HG03575 (cell line): ENCODE measurements at regions not wholly inside any gene's neighbourhood (a gene's known extent, or its start where the extent isn't known, plus 50 kb on each side); places are given as distances from the start of the nearest gene placed in this dataset.
"Not testable (repeated sequence)": the region's sequence is repeated elsewhere in the genome, so short reads cannot be mapped to it uniquely, and the experiment has no call there.

Experiments used
- ATAC-seq: cut with Tn5 transposase; IDR thresholded peaks from one replicate; pipeline ENCODE4 v1.9.1; 2021; ENCODE audit not compliant: unreplicated experiment, insufficient number of reproducible peaks, low FRiP score; ENCODE audit errors: extremely low read depth

DNA sequence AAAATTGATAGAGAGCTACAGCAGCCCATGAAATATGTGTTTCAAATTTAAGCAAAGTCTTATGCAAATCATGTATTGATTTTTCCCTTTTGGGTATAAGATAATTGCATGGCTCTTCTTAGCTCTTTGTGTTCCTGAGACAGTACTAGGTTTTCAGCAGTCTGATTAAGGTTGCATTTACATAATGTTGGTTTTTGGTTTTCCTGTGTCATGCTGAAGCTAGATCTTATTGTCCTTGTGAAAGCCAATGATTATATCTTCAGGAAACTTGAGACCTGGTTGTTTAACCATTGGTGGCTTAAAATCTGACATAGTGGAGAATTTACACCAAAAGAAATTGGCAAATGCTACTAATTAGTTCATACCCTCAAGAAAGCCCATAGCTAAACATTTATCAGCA, 392.6 kb downstream of the ZPLD1 start:
- ATAC-seq: no peak

DNA sequence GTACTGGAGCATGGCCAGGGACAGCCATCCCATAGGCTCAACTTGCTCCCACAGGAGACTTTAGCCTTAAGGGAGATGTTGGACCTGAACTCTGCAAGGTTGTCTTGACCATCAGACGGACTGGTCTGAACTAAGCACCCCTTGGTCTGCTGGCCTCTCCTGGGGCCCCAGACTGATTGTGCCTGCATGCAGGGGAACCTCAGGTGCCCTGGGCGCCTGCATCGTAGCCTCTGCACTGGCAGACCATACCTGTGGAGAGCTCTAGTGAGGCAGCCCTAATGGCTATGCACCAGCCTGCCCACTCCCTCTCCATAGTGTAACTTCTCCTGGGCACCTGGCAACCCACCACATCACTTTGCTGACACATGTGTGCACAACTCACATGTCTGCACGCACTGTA, 395.6 kb downstream of the ZPLD1 start:
- no peak for ATAC-seq

DNA sequence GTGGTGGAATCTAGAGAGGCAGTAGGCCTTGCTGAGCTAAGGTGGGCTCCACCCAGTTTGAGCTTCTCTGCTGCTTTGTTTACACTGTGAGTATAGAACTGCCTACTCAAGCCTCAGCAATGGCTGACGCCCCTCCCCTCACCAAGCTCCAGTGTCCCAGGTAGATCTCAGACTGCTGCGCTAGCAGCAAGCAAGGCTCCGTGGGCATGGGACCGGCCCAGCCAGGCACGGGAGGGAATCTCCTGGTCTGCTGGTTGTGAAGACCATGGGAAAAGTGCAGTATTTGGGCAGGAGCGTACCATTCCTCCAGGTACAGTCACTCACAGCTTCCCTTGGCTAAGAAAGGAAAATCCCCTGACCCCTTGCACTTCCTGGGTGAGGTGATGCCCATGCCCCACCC, 407.1 kb downstream of the ZPLD1 start:
- ATAC-seq: no peak

DNA sequence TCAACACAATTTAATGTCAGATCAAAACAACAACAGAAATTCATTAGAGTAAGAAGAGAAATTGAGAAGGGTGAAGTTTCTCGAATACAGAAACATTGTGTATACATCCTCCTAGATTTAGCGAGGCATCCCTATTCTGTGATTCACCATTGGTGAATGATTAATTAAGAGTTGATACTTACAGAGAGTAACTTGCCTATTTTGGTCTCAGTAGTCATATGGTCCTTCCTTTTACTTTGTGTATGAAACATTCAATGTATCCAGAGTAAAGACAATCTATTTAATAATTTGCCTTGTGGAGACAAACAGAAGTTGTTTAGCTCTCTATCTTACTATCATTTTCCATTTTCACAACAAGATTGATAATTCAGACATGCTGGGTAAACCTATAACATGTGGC, 432.0 kb downstream of the ZPLD1 start:
- ATAC-seq: no peak

DNA sequence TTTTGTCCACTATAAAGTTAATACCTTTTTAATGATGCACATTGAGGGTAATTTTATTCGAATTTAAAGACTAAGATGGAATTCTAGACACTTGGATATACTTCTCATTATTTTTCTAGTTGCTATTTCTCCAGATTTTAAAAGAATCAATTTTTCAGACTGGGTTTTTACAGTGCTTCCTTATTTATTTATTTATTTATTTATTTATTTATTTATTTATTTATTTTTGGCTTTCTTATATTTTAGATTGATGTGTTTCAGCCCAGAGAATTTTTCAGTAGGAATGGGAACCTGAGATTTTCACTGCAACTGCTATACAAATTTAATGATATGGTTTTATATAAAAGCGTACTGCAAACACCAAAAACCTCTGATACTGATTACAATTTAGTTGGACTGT, 448.7 kb downstream of the ZPLD1 start:
- ATAC-seq: no peak

DNA sequence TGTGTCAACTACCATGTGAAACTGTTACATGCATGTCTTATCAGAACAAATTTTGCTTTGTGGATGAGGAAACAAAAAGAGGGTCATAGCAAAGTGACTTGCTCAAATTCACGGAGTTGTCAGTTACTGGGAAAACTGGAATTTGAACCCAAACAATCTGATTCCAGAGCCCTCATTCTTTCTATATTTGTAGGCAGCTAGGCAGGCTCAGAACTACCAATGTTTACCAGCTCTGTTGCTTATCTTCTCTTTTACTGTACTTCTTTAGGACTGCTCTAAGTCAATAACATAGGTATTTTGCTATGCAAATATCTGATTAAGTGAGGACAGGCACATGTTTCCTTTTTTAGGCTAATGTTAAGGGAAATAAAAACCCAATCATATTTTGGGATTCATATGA, 450.5 kb downstream of the ZPLD1 start:
- no peak for ATAC-seq

DNA sequence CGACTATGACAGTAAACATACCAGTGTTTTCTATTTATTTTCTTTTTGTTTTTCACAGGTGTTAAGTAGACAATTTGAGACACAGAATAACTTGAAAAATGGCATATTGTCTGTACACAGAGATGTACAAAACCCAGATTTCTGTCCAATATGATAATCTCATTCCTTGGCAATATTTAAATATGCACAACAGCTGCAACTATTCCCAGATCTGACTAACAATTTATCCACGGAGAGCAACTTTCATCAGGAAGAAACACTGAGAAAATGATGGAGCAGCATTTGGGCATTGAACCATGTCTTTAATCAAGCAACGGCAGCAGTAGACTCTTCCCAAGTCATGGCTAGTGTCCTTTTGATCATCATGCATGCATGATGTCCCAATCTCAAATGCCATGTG, 452.6 kb downstream of the ZPLD1 start:
- ATAC-seq: no peak

DNA sequence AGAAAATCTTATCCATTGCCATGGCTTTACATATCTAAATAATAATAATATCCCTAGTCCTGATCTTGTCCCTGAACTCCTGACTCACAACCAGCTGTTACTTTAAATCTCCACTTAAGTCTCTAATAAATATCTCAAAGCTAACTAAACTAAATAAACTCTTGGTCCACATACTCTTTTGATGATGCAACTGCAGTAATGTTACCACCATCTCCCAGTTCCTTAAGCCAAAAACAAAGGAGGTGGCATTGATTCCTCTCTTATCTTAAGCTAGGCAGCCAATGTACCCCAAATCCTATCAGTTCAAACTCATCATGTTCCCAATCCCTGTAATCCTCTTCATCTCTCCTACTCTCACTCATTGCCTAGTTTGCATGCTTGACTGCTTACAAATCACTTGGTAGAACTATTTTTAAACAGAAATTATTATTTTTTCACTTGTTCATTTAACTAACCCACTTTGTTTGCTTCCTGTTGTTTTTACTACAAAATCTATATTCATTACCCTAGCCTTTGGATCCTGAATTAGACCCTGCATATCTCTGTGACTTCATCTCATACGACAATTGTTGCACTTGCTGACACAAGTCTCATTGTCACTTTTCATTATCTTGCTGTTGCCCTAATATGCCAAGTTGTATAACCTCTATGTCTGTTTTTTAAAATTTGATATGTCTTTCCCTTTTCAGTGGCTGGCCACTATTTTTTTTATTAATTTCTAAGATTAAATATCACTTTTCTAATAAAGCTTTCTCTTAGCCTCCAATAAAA, 462.2 kb downstream of the ZPLD1 start:
- no peak for ATAC-seq

DNA sequence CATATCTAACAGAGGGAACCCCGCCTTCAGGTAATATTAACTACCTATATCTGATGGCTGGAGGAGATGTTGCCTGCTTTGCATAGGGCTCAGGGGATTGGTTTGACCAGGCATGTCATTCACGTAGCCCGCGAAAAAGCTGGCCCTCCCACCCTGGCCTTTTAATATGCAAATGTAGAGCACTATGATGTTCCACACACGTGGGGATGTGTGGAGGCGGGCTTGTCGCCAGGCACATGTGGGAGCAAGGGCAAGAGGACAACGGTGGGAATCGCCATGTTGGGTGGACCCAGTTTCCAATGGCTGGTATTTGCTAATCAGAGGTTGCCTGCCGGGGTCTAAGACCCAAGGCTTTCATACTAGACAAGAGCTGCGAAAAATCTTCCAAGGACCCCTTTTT, 469.8 kb downstream of the ZPLD1 start:
- ATAC-seq: no peak

DNA sequence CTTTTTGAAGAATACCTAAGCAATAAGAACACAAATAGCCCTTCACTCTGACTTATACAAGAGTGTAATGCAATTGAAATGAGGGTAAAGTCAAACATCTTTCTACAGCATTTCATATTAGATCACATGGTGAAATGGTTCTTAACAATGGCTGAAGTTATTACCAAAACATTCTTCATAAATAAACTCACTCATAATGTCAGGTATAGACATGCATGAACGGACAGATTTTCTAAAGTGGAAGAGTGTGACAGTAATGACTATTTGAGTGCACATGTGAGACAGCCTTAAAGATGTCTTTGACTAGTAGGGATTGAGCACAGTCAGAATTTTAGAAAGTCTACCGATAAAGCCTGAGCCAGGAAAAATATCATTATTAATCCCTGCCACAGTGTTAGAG, 471.0 kb downstream of the ZPLD1 start:
- no peak for ATAC-seq

DNA sequence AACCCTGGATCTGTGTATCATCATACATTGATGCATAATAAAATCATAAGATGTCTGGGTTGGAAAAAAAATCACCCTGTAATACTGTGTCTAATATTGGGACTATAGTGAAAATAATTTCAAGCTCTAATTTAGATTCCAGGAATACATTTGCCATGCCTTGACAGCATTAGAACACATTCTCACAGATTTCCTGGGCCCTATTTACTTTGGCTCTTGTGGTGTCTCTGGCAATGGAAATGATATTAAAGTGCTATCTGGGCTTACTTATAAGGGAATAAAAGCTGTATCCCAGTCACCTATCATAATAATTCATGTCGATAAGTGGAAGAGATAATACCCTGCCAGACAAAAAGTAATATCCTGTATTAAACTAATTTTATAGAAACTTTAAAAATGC, 472.0 kb downstream of the ZPLD1 start:
- no peak for ATAC-seq

DNA sequence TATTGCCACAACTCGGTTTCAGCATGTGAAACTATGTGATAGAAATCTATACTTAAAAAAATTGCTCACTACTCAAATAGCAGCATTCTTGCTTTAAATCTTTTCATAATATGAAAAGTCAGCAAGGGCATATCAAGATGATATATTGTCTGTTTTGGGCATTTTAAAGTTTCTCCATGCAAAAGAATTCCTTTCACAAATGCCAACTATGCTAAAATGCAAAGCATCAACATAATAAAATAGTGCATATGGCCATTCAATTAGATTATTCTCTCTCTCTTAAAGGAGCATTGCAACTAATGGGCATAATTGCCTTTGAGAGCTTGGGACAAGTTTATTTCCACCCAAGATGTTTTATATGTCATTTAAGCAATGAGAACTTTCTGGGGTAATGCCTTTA, 475.1 kb downstream of the ZPLD1 start:
- no peak for ATAC-seq

DNA sequence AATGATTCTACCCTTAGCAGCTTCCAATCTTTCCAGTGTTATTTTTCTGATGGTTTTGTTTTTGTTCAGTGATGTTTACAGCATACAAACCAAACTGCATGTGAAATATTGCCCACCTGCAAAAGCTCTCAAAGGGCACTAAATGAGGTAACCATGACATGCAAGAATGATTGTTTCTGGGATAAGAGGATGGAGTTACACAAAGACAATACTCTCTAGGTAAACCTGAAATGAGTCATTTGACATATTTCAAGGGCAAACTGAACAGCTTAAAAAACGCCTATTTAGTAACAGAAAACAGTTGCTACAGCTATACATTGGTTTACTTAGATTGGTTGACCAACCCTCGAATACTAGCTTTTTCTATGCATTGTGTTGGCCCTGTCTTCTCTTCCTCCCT, 481.7 kb downstream of the ZPLD1 start:
- no peak for ATAC-seq

DNA sequence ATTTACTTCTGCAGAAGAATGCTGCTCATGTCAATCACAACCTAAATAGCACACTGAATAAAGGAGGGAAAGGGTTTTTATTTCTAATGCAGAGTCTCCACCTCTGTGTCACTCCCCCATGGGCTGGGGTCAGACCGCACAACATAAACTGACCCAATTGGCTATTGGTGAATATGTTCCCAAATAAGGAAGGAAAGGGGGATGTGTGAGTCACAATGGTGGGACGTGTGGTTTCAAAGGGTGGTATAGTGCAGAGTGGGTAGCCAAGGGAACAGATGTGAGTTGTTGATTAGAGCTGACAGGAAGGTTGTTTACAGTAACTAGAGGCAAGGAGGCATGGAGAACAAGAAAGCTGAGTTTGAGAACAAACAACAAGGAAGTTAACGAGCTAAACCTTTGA, 491.8 kb downstream of the ZPLD1 start:
- no peak for ATAC-seq

DNA sequence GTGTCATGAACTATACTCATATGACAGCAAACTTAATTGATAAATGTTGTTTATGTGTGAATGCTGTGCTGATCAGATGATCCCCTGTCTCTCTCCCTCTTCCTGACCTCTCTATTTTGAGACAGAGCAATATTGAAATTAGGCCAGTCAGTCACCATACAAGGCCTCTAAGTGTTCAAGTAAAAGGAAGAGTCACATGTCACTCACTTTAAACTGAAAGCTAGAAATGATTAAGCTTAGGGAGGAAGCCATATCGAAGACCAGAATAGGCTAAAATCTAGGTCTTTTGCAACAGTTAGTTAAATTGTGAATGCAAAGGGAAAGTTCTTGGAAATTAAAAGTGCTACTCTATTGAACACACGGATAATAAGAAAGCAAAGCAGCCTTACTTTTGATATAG, 498.6 kb downstream of the ZPLD1 start:
- ATAC-seq: no peak

DNA sequence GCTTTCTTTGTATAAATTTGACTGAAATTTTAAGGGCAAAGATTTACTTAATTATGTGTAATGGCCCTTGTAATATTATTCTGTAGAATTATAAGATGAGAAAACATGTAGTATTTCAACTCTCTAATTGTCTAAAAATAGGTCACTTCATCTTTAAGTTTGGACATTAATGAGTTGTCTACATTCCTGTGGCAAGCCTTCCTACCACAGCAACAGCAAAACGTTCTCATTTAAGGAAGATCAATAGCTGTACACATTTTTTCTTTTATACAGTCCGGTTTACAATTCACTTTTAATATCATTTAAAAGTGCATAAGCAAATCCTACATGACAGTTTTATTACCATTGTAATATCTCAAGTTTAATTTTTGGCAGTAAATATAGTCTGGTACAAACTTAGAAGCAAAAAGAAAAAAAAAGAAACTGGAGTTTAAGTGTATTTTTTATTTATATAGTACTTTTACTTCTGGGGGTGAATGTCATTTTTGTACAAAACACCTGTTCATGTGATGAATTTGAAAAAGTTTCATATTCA, 501.8 kb downstream of the ZPLD1 start:
- no peak for ATAC-seq

DNA sequence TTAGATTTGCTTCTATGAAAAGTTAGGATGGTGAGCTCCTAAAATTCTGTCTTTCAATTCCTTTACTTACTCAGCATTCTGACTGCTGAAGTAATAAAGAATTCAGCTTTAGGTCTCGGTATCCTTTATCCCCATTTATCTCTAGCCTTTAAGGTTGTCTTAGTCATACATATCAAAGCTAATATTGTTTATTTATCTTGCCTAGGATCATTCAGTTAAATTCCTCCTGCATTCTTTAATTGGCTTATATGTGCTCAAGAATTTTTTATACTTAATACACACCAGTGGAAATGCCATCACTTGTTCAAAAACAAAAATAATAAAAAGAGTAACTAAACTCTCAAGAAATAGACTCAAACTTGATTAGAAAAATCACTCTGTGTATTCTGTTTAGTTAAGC, 507.0 kb downstream of the ZPLD1 start:
- ATAC-seq: no peak

DNA sequence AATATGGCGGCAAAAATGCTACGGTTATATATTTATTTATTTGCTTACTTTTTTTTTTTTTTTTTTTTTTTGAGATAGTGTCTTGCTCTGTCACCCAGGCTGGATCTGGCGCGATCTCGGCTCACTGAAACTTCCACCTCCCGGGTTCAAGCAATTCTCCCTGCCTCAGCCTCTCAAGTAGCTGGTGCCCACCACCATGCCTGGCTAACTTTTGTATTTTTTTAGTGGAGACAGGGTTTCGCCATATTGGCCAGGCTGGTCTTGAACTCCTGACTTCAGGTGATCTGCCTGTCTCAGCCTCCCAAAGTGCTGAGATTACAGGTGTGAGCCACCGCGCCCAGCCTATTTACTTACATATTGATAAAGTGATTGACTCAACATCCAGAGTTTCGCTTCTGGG, 511.6 kb downstream of the ZPLD1 start:
- not testable (repeated sequence) for ATAC-seq

DNA sequence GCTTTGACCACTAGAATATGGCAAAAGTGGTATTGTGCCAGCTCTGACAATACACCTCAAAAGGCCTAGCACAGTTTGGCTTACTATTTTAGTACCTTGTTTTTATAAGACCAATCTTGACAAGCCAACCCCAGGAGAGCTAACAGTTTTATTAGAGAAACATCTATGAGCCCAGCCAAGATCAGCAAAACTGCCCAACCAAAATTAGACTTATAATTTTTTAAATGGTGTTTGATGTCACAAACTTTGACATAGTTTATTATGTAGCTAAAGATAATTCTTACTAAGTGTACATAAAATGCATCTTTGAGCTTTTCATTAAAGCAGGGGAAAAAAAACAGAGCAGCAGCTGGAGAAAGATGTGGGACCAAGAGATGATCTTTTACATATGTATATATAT, 537.5 kb downstream of the ZPLD1 start:
- ATAC-seq: no peak

DNA sequence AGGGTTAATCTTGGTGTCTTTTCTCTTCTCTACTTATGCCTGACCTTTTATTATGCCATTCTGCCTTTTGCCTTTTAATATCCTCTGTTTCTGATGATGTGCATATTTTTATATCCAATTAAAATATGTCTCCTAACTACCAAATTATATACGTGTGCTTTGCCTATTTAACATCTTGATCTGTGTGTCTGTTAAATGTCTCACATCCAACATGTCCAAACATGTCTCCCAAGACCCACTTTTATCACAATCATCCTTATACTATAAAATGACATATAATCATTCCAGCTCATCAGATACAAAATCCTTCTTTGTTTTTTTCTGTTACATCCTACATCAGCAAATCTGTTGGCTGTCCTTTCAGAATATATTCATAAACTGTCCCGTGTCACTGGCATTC, 539.5 kb downstream of the ZPLD1 start:
- no peak for ATAC-seq

DNA sequence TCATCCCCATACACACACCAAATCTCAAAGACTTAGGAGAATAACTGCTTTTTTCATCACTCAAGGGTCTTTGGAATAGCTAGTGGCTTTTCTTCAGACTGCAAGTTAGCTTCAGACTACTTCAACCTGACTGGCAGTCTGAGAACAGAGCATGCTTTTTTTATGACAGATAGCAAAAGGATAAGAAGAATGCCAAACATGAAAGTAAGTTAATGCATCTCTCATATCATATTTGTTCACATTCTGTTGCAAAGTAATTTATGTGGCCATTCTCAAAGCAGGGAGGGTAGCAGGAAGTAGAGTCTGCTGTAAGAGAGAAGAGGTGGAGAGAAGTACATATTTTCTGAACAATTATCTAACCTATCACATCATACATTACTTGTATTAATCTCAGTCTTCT, 544.4 kb downstream of the ZPLD1 start:
- ATAC-seq: no peak
